Endodermal cell (in vitro differentiated cells): ENCODE measurements at regions not wholly inside any gene's neighbourhood (a gene's known extent, or its start where the extent isn't known, plus 50 kb on each side); places are given as distances from the start of the nearest gene placed in this dataset.

Experiments used
- DNase-seq: peaks from one replicate; pipeline ENCODE4 v3.0.0-alpha.2; 2017
- H3K27ac ChIP-seq: 2 replicates; pipeline ENCODE4 v1.5.1; 2013; ENCODE audit warnings: mild to moderate bottlenecking, low read depth, low read length, moderate library complexity
- H3K27me3 ChIP-seq: 2 replicates; pipeline ENCODE4 v1.6.1; 2013; ENCODE audit warnings: mild to moderate bottlenecking, low read length, moderate library complexity; ENCODE audit not compliant: insufficient read depth, control insufficient read depth, poor library complexity, severe bottlenecking
- H3K36me3 ChIP-seq: 2 replicates; pipeline ENCODE4 v1.7.0; 2013; ENCODE audit warnings: mild to moderate bottlenecking, low read length, moderate library complexity; ENCODE audit not compliant: control insufficient read depth, insufficient read depth
- H3K4me1 ChIP-seq: one replicate; pipeline ENCODE4 v1.7.0; 2013; ENCODE audit warnings: low read length; ENCODE audit not compliant: control insufficient read depth, insufficient read depth
- H3K4me3 ChIP-seq: 2 replicates; pipeline ENCODE4 v1.5.1; 2013; ENCODE audit warnings: mild to moderate bottlenecking, low read length, moderate library complexity
- H3K9ac ChIP-seq: 2 replicates; pipeline ENCODE4 v1.6.1; 2013; ENCODE audit warnings: mild to moderate bottlenecking, low read length, moderate library complexity; ENCODE audit not compliant: poor library complexity, severe bottlenecking; ENCODE audit errors: extremely low read depth
- H3K9me3 ChIP-seq: 2 replicates; pipeline ENCODE4 v1.6.1; 2013; ENCODE audit warnings: mild to moderate bottlenecking, low read length, moderate library complexity; ENCODE audit not compliant: control insufficient read depth
- H3K27ac Mint-ChIP-seq: 2 replicates; pipeline ENCODE4 v1.8.0; 2020; ENCODE audit warnings: mixed read lengths
- H3K27me3 Mint-ChIP-seq: 2 replicates; pipeline ENCODE4 v1.8.0; 2021; ENCODE audit warnings: mild to moderate bottlenecking, mixed read lengths; ENCODE audit not compliant: insufficient read depth
- H3K36me3 Mint-ChIP-seq: 2 replicates; pipeline ENCODE4 v1.8.0; 2020; ENCODE audit warnings: low read depth, mixed read lengths
- H3K4me1 Mint-ChIP-seq: 2 replicates; pipeline ENCODE4 v1.8.0; 2020; ENCODE audit warnings: mixed read lengths
- H3K4me3 Mint-ChIP-seq: 2 replicates; pipeline ENCODE4 v1.8.0; 2020; ENCODE audit warnings: mild to moderate bottlenecking, moderate library complexity, mixed read lengths
- H3K9me3 Mint-ChIP-seq: 2 replicates; pipeline ENCODE4 v1.8.0; 2020; ENCODE audit warnings: mild to moderate bottlenecking, mixed read lengths
- WGBS, 2 experiments: methylation state at CpG; one replicate each; pipeline versions ENCODE4 v1.1.5 to v1.1.7; 2013; ENCODE audit warnings: missing lambda C conversion rate in 2 of 2, mixed read lengths in 1 of 2; ENCODE audit not compliant: insufficient coverage in 1 of 2, insufficient read length in 1 of 2; 5-methylcytosine and 5-hydroxymethylcytosine counted together
- TF ChIP-seq, protein P1 (sequence below): fragments of 200-600 bp; sonication (generic); conservative IDR thresholded peaks from 2 replicates; pipeline ENCODE4 v1.5.0; 2021; ENCODE audit warnings: antibody characterized with exemption, mild to moderate bottlenecking

DNA sequence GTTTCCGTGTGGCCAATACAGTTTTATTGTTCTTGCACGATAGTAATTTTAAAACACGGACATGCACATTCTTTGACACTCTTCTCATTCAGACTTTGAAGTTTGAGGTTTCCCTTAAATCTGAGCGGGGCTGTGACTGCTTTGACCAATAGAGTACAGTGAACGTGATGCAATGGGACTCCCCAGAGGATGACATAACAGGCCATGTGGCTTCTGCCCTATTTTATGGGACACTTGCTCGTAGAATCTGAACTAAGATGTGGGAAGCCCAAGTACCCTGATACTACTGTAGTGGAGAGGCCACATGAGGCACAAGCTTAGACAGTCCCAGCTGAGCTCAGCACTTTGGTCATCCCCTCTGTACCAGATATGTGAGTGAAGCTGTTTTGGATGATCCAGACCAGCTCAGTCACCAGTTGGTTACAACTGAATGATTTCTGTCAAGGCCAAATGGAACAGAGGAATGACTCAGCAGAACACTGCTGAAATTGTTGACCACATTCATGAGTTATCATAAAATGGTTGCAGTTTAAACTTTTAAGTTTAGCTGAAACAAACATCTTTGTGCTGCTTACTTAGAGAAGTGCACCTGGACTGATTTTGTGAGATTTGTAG lies 279.4 kb downstream of the RFPL4B start:
- TF ChIP-seq, protein P1, sequence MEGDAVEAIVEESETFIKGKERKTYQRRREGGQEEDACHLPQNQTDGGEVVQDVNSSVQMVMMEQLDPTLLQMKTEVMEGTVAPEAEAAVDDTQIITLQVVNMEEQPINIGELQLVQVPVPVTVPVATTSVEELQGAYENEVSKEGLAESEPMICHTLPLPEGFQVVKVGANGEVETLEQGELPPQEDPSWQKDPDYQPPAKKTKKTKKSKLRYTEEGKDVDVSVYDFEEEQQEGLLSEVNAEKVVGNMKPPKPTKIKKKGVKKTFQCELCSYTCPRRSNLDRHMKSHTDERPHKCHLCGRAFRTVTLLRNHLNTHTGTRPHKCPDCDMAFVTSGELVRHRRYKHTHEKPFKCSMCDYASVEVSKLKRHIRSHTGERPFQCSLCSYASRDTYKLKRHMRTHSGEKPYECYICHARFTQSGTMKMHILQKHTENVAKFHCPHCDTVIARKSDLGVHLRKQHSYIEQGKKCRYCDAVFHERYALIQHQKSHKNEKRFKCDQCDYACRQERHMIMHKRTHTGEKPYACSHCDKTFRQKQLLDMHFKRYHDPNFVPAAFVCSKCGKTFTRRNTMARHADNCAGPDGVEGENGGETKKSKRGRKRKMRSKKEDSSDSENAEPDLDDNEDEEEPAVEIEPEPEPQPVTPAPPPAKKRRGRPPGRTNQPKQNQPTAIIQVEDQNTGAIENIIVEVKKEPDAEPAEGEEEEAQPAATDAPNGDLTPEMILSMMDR, result no peak
- H3K27me3 ChIP-seq, result no peaks in the 10 kb centered on the region
- H3K9me3 ChIP-seq, result no peaks in the 10 kb centered on the region
- H3K4me3 ChIP-seq, result no peak overlapping the region
- Mint-ChIP-seq H3K27me3 (no peaks in the 10 kb centered on the region), H3K36me3 (no peaks in the 10 kb centered on the region), H3K4me3 (no peak overlapping the region), H3K27ac (no peak overlapping the region), H3K4me1 (no peaks in the 10 kb centered on the region), H3K9me3 (peaks cover 2% of the 10 kb centered on the region)
- H3K9ac ChIP-seq, result no peak overlapping the region
- H3K4me1 ChIP-seq, result no peaks in the 10 kb centered on the region
- WGBS, 2 experiments, result 93 to 100% methylated on average over 5 to 6 of the region's 6 CpGs
- no peak for DNase-seq
- H3K27ac ChIP-seq, result no peak overlapping the region
- H3K36me3 ChIP-seq, result no peaks in the 10 kb centered on the region

DNA sequence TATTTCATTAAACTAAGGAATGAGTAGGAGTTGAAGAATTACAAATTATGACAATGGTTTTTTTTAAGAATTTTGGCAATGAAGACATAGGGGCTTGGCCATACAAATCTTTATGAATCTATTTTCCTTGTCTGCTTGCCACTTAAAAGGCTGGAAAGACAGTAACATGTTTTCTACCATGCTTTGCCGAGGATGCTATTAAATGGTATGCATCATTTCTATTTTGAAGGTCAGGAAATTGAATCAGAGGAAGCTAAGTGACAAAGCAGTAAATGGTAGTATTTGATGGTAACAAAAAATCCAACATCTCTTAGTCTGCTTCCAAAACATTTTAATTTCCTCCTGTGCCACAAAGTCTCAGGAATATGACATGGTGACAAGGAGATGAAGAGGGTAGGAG lies 287.2 kb downstream of the RFPL4B start:
- H3K4me3 Mint-ChIP-seq, result no peak overlapping the region
- TF ChIP-seq, protein P1, result no peak
- no peaks in the 10 kb centered on the region for H3K36me3 ChIP-seq
- no peaks in the 10 kb centered on the region for H3K27me3 ChIP-seq
- no peaks in the 10 kb centered on the region for H3K9me3 ChIP-seq
- WGBS, 2 experiments, result 96% methylated on average over 1 of the region's 1 CpG; no CpG with 5 or more reads in 1 of the 2 experiments
- no peaks in the 10 kb centered on the region for H3K4me1 Mint-ChIP-seq
- H3K4me1 ChIP-seq, result no peaks in the 10 kb centered on the region
- H3K27ac ChIP-seq, result no peak overlapping the region
- no peaks in the 10 kb centered on the region for H3K27me3 Mint-ChIP-seq
- peaks cover 15% of the 10 kb centered on the region for H3K9me3 Mint-ChIP-seq
- no peaks in the 10 kb centered on the region for H3K36me3 Mint-ChIP-seq
- DNase-seq, result no peak
- H3K27ac Mint-ChIP-seq, result no peak overlapping the region
- H3K4me3 ChIP-seq, result no peak overlapping the region
- no peak overlapping the region for H3K9ac ChIP-seq

DNA sequence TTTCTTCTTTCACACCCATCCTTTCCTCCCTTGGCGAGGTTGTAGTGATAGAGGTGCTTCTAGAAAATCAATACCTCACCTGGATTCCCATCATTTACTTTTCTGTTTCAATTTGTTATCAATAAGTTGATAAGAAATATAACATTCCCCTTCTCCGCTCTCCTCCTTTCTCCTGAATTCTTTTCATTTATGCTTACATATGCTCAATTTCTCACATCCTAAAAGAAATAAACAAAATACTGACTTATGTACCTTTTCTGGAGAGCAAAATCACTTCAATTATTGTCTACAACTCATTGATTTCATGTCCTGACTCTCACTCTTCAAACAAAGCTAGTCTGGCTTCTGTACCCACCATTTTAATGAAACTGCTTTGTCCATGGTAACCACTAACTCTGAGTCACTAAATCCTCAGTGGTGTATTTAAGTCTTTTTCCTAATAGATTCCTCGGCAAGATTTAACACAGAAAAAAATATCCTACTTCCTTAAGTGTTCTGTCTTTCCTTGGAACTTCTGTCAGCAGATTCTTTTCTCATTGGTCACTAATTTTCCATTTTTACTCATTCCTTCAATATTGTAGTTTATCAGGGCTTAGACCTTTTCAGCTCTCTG lies 289.6 kb downstream of the RFPL4B start:
- TF ChIP-seq, protein P1, result no peak
- Histone ChIP-seq H3K27ac (no peak overlapping the region), H3K9ac (no peak overlapping the region), H3K27me3 (no peaks in the 10 kb centered on the region), H3K4me3 (no peak overlapping the region), H3K36me3 (no peaks in the 10 kb centered on the region), H3K4me1 (no peaks in the 10 kb centered on the region), H3K9me3 (no peaks in the 10 kb centered on the region)
- Mint-ChIP-seq H3K27me3 (no peaks in the 10 kb centered on the region), H3K9me3 (peaks cover 12% of the 10 kb centered on the region), H3K4me1 (no peaks in the 10 kb centered on the region), H3K36me3 (no peaks in the 10 kb centered on the region), H3K4me3 (no peak overlapping the region), H3K27ac (no peak overlapping the region)
- DNase-seq, result no peak
- WGBS, 2 experiments, result 93 to 95% methylated on average over 2 to 3 of the region's 3 CpGs
